ENCODE measurements at regions not wholly inside any gene's neighbourhood (a gene's known extent, or its start where the extent isn't known, plus 50 kb on each side); places are given as distances from the start of the nearest gene placed in this dataset.

DNA sequence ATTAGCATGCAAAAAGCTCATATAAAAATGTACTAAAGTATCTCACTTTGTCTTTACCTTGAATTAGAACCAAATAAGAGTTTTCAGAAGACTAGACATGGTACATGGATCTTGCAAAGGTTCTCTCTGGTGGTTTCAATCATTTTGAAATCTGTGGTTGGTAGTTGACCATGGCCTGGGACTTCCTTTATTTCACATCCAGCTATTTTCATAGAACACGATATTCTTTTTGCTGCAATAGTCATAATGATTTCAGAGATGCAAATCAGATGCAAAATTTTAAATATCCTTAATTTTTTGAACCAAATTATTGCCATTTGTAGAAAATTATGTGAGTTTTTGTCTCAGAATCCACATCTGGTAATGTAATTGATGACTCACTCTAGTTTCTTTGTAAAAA, 375.1 kb upstream of the ZP4 start:
- Mint-ChIP-seq H3K27ac (no peak overlapping the region), H3K9me3 (peaks cover 6% of the 10 kb centered on the region), H3K36me3 (no peaks in the 10 kb centered on the region), H3K4me3 (no peak overlapping the region), H3K4me1 (no peaks in the 10 kb centered on the region)
- ATAC-seq (no peak), DNase-seq (ENCODE audit: low spot score in 2 of 2) (no peak)

DNA sequence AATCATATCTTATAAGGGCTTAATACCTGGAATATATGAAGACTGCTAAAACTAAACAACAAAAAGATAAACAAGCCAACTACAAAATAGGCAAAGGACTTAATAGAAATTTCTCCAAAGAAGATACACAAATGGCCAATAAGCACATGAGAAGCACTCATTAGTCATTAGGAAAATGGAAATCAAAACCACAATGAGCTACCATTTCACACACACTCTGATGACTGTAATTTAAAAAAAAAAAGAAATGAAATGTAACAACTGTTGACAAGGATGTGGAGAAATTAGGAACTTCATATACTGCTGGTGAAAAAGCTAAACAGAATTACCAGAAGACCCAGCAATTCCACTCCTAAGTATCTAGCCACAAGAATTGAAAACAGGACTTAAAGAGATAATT, 374.2 kb upstream of the ZP4 start:
- ATAC-seq, result no peak
- no peak overlapping the region for H3K27ac Mint-ChIP-seq
- peaks cover 6% of the 10 kb centered on the region for H3K9me3 Mint-ChIP-seq
- no peaks in the 10 kb centered on the region for H3K4me1 Mint-ChIP-seq
- no peak overlapping the region for H3K4me3 Mint-ChIP-seq
- no peak for DNase-seq (ENCODE audit: low spot score in 2 of 2)
- no peaks in the 10 kb centered on the region for H3K36me3 Mint-ChIP-seq

DNA sequence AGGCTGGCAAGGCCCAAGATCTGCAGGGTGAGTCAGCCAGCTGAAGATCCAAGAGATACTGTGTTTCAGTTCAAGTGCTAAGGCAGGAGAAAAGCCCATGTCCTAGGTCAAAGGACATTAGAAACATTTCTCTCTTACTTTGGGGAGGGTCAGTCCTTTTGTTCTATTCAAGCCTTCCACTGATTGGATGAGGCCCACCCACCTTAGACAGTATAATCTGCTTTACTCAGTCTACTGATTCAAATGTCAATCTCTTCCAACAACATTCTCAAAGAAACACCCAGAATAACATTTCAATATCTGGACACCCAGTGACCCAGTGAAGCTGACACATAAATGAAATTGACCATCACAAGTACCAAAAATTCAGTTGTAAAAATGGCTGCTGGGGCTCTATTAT, 367.8 kb upstream of the ZP4 start:
- H3K36me3 Mint-ChIP-seq, result no peaks in the 10 kb centered on the region
- ATAC-seq, result no peak
- H3K9me3 Mint-ChIP-seq, result peaks cover 3% of the 10 kb centered on the region
- no peak overlapping the region for H3K27ac Mint-ChIP-seq
- H3K4me1 Mint-ChIP-seq, result no peaks in the 10 kb centered on the region
- DNase-seq (ENCODE audit: low spot score in 2 of 2), result no peak
- H3K4me3 Mint-ChIP-seq, result no peak overlapping the region

DNA sequence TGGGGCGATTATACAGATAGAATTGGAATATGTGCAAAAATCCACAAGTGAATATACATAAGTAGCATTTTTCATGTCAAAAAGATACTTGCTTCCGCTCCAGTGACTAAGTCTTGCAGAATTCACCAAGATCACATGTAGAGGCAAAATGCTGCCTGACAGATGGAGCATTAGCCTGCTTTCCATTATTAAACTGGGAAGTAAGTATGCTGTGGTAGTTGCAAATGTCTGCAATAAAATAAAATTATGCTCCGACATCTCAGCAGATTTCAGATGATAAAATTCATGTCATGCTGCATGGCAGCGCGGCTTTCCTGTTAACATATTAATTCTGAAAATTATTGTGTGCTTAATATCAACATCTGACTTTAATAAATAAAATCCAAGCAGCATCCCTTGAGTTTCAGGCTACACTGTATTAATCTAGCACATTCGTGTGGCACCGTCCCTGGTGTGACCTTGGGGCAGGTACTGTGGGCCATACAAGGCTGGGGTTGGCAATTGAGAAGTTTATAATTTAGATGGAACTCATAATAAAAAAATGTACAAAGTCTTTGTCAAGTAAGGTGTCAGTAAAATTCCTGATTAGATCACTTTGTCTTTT, 366.4 kb upstream of the ZP4 start:
- Mint-ChIP-seq H3K36me3 (no peaks in the 10 kb centered on the region), H3K9me3 (peaks cover 3% of the 10 kb centered on the region)

DNA sequence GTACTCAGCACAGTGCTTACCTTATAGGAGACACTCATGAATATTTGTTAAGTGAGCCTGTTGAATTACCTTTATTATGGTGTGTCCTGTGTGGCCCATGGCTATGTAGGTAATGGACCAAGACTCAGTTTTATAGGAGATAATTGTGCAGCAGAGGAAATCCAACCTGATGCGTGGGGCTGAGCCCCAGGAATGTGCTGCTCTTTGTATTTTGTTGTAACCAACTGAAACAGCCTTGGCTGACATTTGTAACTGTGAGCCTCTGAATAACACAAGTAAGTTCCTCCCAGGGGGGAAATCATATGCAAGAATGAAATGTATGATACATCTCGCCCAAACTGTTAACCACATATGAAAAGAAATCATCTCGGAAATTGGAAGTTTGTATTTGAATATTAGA, 364.2 kb upstream of the ZP4 start:
- DNase-seq (ENCODE audit: low spot score in 2 of 2) (no peak), ATAC-seq (no peak)
- Mint-ChIP-seq H3K4me1 (no peaks in the 10 kb centered on the region), H3K36me3 (no peaks in the 10 kb centered on the region), H3K4me3 (no peak overlapping the region), H3K9me3 (peaks cover 4% of the 10 kb centered on the region), H3K27ac (no peak overlapping the region)

More for the DNA sequence above, 366.4 kb upstream of the ZP4 start:
- no peak for DNase-seq (ENCODE audit: low spot score in 2 of 2)
- Mint-ChIP-seq H3K4me1 (no peaks in the 10 kb centered on the region), H3K4me3 (no peak overlapping the region), H3K27ac (no peak overlapping the region)
- no peak for ATAC-seq

DNA sequence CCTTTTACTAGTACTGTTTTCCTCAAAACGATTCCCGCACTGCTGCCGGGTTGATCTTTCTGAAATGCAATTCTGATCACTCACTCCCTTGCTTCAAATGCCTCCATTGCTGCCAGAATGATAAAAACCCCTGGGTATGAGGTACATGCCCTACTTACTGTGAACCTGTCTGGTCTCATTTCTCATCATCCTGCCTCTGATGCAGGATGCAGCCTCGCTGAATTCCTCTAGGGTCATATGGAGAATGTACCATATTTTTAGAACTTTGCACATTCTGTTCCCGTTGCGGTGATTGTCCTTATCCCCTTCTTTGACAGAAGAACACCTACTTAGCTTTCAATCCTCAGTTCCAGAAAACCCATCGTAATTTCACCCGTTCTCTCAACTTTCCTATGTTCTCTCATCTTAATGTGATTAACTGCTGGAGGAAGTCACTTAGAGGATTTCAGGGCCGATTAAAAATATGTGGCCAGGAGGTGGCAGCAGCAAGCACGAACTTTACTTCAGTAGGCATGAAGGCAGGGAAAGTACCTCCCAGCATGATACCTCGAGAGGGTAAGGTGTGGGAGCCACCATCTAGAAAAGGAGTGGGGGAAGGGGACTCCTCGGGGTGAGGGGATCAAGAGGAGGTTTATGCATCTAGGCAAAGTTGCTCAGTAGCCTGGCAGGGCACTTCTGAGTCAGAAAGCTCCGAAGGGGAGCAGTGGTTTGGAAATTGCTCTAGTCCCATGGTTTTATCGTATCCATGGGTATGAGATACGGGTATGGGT, 361.5 kb upstream of the ZP4 start:
- H3K4me3 Mint-ChIP-seq, result no peak overlapping the region
- H3K9me3 Mint-ChIP-seq, result peaks cover 4% of the 10 kb centered on the region
- DNase-seq (ENCODE audit: low spot score in 2 of 2), result peak in 1 of 2 donors; percentile 49
- no peak for ATAC-seq
- no peak overlapping the region for H3K27ac Mint-ChIP-seq
- H3K36me3 Mint-ChIP-seq, result no peaks in the 10 kb centered on the region
- H3K4me1 Mint-ChIP-seq, result no peaks in the 10 kb centered on the region

DNA sequence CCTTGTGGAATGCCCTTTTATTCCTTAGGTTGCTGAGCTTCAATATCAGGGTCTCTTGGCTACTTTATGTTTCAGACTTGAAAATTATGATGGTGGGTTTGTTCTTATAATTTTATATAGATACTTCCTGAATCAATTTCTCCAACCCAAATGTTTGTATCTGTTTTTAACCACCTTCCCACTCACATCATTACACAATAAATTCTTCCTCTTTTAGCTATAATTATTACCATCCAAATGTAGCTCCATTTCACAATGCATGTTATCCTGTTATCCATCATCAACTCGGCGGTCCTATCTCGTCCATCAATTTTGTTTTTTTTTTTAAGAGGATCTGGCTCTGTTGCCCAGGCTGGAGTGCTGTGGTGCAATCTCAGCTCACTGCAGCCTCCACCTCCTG, 357.6 kb upstream of the ZP4 start:
- ATAC-seq, result no peak
- Mint-ChIP-seq H3K9me3 (peaks cover 4% of the 10 kb centered on the region), H3K36me3 (no peaks in the 10 kb centered on the region)

DNA sequence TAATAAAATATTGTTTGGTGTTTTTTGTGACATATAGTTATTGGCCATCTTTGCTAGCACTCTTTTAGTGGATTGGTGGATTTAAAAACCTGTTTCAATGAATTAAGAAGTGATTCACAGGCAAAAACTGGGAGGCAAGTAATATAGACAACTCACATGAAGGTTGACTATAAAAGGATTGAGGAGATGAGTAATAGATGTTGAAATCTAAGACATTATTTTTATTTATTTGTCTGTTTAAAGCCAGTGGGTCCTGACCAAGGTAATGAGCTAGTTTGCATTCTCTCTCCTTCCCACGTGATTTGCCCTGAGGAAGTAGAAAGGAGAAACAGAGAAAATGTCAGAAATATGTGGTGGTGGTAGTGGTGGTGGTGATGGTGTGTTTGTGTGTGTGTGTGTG, 351.5 kb upstream of the ZP4 start:
- DNase-seq (ENCODE audit: low spot score in 2 of 2), result no peak

More for the DNA sequence above, 357.6 kb upstream of the ZP4 start:
- H3K27ac Mint-ChIP-seq, result no peak overlapping the region
- DNase-seq (ENCODE audit: low spot score in 2 of 2), result no peak
- H3K4me1 Mint-ChIP-seq, result no peaks in the 10 kb centered on the region
- H3K4me3 Mint-ChIP-seq, result no peak overlapping the region

DNA sequence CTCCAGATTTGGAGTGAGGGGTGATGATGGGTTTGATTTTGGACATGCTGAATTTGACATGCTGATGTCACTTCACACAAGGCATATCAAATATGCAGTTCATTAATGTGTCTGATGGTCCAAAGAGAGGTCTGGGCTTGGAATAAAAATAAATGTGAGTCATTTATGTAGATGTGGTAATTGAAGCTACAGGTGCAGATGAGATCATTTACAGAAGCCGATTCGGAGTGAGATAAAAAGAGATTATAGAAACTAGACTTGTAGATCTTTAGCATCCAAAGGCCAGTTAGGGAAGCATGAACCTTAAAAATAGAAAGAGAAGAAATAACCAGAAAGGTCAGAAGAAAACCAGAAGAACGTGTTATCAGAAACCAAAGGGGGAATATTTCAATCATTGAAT, 350.9 kb upstream of the ZP4 start:
- Mint-ChIP-seq H3K4me1 (no peaks in the 10 kb centered on the region), H3K27ac (no peak overlapping the region), H3K4me3 (no peak overlapping the region), H3K9me3 (peaks cover 8% of the 10 kb centered on the region), H3K36me3 (no peaks in the 10 kb centered on the region)
- ATAC-seq (no peak), DNase-seq (ENCODE audit: low spot score in 2 of 2) (no peak)

More for the DNA sequence above, 351.5 kb upstream of the ZP4 start:
- no peaks in the 10 kb centered on the region for H3K36me3 Mint-ChIP-seq
- H3K9me3 Mint-ChIP-seq, result peaks cover 8% of the 10 kb centered on the region
- H3K4me3 Mint-ChIP-seq, result no peak overlapping the region
- ATAC-seq, result no peak
- no peak overlapping the region for H3K27ac Mint-ChIP-seq
- no peaks in the 10 kb centered on the region for H3K4me1 Mint-ChIP-seq

DNA sequence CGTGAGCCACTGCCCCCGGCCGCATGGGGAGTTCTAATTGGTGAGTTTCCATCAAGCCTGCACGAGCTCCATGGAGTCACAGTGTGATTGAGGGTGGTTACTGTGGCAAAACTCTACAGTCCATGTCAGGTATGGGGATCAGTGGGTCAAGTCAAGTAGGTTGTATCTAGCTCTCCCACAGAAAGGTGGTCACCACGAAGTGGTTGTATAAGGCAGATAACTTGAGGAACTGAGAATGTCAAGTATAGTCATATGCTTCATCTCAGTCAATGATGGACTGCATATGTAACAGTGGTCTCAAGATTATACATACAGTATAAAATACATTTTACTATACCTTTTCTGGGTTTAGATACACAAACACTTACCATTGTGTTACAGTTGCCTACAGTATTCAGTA, 348.6 kb upstream of the ZP4 start:
- H3K9me3 Mint-ChIP-seq, result peaks cover 8% of the 10 kb centered on the region
- ATAC-seq (no peak), DNase-seq (ENCODE audit: low spot score in 2 of 2) (no peak)
- H3K4me1 Mint-ChIP-seq, result no peaks in the 10 kb centered on the region
- no peaks in the 10 kb centered on the region for H3K36me3 Mint-ChIP-seq
- no peak overlapping the region for H3K4me3 Mint-ChIP-seq
- no peak overlapping the region for H3K27ac Mint-ChIP-seq

DNA sequence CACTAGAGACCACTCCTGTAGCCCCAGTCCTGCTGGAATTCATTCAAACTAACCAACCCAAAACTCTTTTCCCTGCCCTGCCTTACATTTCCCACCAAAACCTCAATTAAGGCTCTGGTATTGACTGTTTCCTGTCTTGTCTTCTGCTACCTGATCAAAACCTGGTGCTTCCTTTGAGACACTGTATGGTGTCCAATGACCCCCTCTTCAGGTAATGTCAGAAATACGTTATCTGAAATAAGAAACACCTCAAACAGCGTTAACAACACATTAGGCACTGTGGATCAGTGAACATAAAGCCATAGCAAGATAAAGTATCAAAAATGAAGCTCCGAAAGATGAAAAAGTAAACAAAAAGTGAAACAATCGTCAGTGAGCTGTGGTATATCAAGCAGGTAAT, 343.2 kb upstream of the ZP4 start:
- DNase-seq (ENCODE audit: low spot score in 2 of 2) (no peak), ATAC-seq (no peak)
- H3K4me1 Mint-ChIP-seq, result no peaks in the 10 kb centered on the region
- no peaks in the 10 kb centered on the region for H3K36me3 Mint-ChIP-seq
- H3K9me3 Mint-ChIP-seq, result peaks cover 8% of the 10 kb centered on the region
- no peak overlapping the region for H3K4me3 Mint-ChIP-seq
- no peak overlapping the region for H3K27ac Mint-ChIP-seq

DNA sequence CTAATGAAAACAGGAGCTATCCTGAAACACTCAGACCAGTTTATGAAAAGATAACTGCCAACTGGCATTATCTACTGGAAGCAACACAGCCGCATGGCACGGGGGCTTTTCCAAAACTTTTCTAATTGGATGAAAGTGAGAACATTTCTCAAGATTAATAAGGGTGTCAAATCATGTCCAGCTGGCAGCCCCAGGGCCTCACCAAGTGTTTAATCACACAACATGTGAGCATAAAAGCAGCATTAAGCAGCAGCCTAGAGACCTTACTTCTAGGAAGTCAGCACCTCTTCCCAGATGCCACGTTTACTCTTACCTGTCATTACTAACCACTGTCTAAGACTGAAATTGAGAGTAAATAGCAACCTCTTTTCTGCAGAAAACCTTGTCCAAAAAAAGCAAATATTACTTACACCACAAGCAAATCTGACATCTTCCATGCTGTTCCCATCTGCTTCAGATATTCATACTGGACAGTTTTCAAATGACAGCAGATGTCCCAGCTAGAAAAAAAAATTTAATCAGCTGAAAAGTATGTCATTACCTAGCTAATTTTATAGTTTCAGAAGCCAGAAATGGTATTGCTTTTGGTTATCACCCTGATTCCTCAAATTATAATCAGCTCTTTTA, 341.5 kb upstream of the ZP4 start:
- H3K4me1 Mint-ChIP-seq, result no peaks in the 10 kb centered on the region
- no peaks in the 10 kb centered on the region for H3K36me3 Mint-ChIP-seq

DNA sequence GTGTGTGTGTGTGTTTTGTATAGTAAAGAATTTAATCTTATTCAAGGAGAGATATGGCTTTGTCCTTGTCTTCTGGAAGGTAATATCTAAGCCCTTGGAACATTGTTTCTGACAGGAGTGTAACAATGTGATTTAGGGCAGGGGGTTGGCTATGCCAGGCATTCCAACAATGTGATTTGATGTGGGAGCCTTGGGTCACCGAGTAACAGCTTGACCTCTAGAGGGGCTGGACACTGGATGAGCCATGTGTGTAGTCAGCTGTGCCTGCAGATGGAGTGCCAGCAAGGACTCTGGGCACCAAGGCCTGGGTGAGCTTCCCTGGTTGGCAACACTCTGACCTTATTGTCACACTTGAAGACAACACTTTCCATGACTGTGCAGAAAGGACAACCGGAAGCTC, 336.1 kb upstream of the ZP4 start:
- Mint-ChIP-seq H3K9me3 (peaks cover 8% of the 10 kb centered on the region), H3K36me3 (no peaks in the 10 kb centered on the region), H3K4me3 (no peak overlapping the region), H3K27ac (no peak overlapping the region), H3K4me1 (no peaks in the 10 kb centered on the region)
- ATAC-seq (no peak), DNase-seq (ENCODE audit: low spot score in 2 of 2) (no peak)

More for the DNA sequence above, 341.5 kb upstream of the ZP4 start:
- no peak for DNase-seq (ENCODE audit: low spot score in 2 of 2)
- no peak overlapping the region for H3K4me3 Mint-ChIP-seq
- ATAC-seq, result no peak
- H3K9me3 Mint-ChIP-seq, result peaks cover 5% of the 10 kb centered on the region
- no peak overlapping the region for H3K27ac Mint-ChIP-seq

DNA sequence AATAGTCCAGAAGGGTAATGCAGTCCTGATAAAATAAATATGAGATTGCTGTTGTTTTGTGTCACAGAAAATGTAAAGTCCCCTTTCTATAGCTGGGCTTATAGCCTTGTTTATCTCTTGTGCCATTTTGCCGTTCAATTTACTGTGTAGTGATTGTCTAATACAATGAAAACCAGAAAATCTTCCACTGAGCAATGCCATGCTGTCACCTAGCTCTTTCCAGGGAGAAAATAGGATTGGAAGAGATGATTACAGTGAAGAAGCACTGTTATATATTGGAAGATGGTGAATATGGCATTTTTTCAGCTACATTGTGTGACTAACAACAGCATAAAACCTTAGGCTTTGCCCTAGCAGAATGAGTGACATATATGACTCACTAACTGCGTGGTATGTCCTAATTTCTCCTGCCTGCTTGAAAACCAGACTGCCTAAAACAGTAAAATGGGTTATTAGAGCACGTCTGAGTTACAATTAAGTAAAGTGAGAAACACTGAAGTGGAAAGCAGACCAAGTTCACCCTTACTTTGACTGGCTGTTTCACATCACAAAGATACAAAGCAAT, 332.4 kb upstream of the ZP4 start:
- DNase-seq (ENCODE audit: low spot score in 2 of 2) (no peak), ATAC-seq (no peak)
- Mint-ChIP-seq H3K27ac (no peak overlapping the region), H3K4me1 (no peaks in the 10 kb centered on the region), H3K36me3 (no peaks in the 10 kb centered on the region), H3K9me3 (peaks cover 7% of the 10 kb centered on the region), H3K4me3 (no peak overlapping the region)

DNA sequence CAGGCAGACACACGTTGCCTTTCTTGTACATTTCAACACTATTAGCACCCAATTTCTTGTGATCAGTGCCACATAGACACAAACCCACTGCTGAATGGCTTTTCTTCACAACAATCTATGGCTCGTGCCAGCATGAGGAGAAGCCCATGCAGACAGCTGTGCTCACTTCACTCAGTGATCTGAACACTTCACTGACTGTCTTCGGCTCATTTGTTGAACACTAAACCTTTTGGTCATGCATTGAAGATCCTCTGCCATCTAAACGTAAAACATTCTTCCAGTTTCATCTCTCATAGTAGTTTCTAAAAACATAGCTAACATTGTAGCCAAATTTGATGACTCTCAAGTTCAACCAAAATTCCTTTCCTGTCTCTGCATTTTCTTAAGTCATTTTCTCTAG, 331.0 kb upstream of the ZP4 start:
- H3K9me3 Mint-ChIP-seq, result peaks cover 7% of the 10 kb centered on the region
- no peaks in the 10 kb centered on the region for H3K36me3 Mint-ChIP-seq
- ATAC-seq, result no peak
- no peak overlapping the region for H3K4me3 Mint-ChIP-seq
- H3K27ac Mint-ChIP-seq, result no peak overlapping the region
- DNase-seq (ENCODE audit: low spot score in 2 of 2), result no peak
- H3K4me1 Mint-ChIP-seq, result no peaks in the 10 kb centered on the region

DNA sequence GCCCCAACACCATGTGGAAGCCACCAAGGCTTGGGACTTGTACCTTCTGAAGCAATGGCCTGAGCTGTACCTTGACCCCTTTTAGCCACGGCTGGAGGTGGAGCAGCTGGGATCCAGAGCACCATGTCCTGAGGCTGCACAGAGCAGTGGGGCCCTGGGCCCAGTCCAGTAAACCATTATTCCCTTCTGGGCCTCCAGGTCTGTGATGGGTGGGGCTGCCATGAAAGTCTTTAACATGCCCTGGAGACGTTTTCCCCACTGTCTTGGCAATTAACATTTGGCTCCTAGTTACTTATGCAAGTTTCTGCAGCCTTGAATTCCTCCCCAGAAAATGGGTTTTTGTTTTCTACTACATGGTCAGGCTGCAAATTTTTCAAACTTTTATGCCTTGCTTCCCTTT, 323.7 kb upstream of the ZP4 start:
- DNase-seq (ENCODE audit: low spot score in 2 of 2) (no peak), ATAC-seq (no peak)
- H3K9me3 Mint-ChIP-seq, result peaks cover 3% of the 10 kb centered on the region
- H3K27ac Mint-ChIP-seq, result no peak overlapping the region
- no peaks in the 10 kb centered on the region for H3K4me1 Mint-ChIP-seq
- no peaks in the 10 kb centered on the region for H3K36me3 Mint-ChIP-seq
- no peak overlapping the region for H3K4me3 Mint-ChIP-seq

All from stimulated activated effector memory CD8-positive, alpha-beta T cell treated with anti-CD3 and anti-CD28 coated beads, Interleukin-12 subunit alpha, Interleukin-12 subunit beta, amount 100 ng/mL, for 72 hours (primary cell).